ENCODE measurements at regions not wholly inside any gene's neighbourhood (a gene's known extent, or its start where the extent isn't known, plus 50 kb on each side); places are given as distances from the start of the nearest gene placed in this dataset.

DNA sequence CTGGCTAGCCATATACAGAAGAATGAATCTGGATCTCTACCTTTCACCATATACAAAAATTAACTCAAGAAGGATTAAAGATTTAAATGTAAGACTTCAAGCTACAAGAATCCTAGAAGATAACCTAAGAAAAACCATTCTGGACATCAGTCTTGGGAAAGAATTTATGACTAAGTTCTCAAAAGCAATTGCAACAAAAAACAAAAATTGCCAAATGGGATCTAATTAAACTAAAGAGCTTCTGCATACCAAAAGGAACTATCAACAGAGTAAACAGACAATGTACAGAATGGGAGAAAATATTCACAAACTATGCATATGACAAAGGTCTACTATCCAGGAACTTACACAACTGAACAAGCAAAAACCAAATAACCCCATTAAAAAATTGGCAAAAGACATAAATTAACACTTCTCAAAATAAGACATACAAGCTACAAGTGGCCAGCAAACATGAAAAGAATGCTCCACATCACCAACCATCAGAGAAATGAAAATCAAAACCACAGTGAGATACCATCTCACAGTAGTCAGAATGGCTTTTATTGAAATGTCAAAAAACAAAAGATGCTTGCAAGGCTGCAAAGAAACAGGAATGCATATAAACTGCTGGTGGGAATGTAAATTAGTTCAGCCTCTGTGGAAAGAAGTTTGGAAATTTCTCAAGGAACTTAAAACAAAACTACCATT is 66.8 kb upstream of the RSPO3 start:
- dilution Hi-C loops (cut with HindIII; ENCODE audit: low sequenced_read_pairs, unreplicated experiment) (no loop called here), in situ Hi-C loops (cut with MboI; ENCODE audit: low sequenced_read_pairs) (no loop called here), intact Hi-C loops (cut with micrococcal nuclease) (no loop called here)
- Histone ChIP-seq H2BK5ac (ENCODE audit: low read depth, low read length, poor library complexity, severe bottlenecking) (no peak overlapping the region), H4K91ac (ENCODE audit: insufficient read depth, low read depth, low read length) (no peak overlapping the region), H4K5ac (ENCODE audit: low read depth, low read length) (no peak overlapping the region), H2AK5ac (ENCODE audit: low read depth, low read length) (no peak overlapping the region), H3K4me3 (ENCODE audit: insufficient read depth, low read depth, low read length) (no peak overlapping the region), H3K9me3 (ENCODE audit: control insufficient read depth, insufficient read depth, low read length) (no peaks in the 10 kb centered on the region), H3K9ac (ENCODE audit: low read depth, low read length) (no peak overlapping the region), H3K18ac (ENCODE audit: low read depth, low read length) (no peak overlapping the region), H3K27me3 (ENCODE audit: control insufficient read depth, insufficient read depth, low read length) (no peaks in the 10 kb centered on the region), H3K4me1 (ENCODE audit: control insufficient read depth, insufficient read depth, low read length) (0 out of 2 replicates have a peak, but pooled peaks cover 1% of the 10 kb centered on the region), H3K79me1 (ENCODE audit: low read depth in 1 of 2, low read length in 2 of 2) (no peaks in the 10 kb centered on the region), H3K4me2 (ENCODE audit: low read depth, low read length) (no peak overlapping the region), H2AK9ac (replicated peaks; ENCODE audit: low read depth, low read length, poor library complexity) (no peak overlapping the region), H4K8ac (ENCODE audit: low read depth in 2 of 2, low read length in 2 of 2) (no peak overlapping the region), H2AFZ (replicated peaks; ENCODE audit: low read length, poor library complexity) (no peak overlapping the region), H3K23ac (ENCODE audit: low read depth, low read length) (no peak overlapping the region), H3K9me1 (ENCODE audit: insufficient read depth, low read length) (no peaks in the 10 kb centered on the region), H2BK15ac (ENCODE audit: low read depth, low read length) (no peak overlapping the region), H2BK20ac (ENCODE audit: low read depth, low read length) (no peak overlapping the region), H3K14ac (replicated peaks; ENCODE audit: low read depth, low read length) (no peak overlapping the region), H2BK120ac (ENCODE audit: low read depth, low read length) (no peak overlapping the region), H4K20me1 (ENCODE audit: insufficient read depth, low read length) (no peaks in the 10 kb centered on the region), H3K36me3 (ENCODE audit: control insufficient read depth, insufficient read depth, low read length) (no peaks in the 10 kb centered on the region), H3K27ac (ENCODE audit: insufficient read depth, low read length) (no peak overlapping the region), H3K56ac (ENCODE audit: extremely low read depth, insufficient read depth, low read length) (no peak overlapping the region), H3K4ac (ENCODE audit: low read depth, low read length) (no peak overlapping the region)
- CTCF ChIA-PET: interaction anchor here (1.1 kb wide), 1 partner anchor 69 kb away, joined by 3 read pairs; no protein-coding TSS in a partner anchor
- DNase-seq (peak; percentile 43), ATAC-seq (ENCODE audit: low read depth) (peak; percentile 59)
- no TSS peak for BruUV-seq (replicated peaks)
- POLR2A ChIA-PET (ENCODE audit: unreplicated experiment): no interaction called here
- no peak for TF ChIP-seq NFE2L2 (IDR thresholded peaks at IDR 0.05; ENCODE audit: low read depth, low read length)
- TF ChIP-seq, protein P1, sequence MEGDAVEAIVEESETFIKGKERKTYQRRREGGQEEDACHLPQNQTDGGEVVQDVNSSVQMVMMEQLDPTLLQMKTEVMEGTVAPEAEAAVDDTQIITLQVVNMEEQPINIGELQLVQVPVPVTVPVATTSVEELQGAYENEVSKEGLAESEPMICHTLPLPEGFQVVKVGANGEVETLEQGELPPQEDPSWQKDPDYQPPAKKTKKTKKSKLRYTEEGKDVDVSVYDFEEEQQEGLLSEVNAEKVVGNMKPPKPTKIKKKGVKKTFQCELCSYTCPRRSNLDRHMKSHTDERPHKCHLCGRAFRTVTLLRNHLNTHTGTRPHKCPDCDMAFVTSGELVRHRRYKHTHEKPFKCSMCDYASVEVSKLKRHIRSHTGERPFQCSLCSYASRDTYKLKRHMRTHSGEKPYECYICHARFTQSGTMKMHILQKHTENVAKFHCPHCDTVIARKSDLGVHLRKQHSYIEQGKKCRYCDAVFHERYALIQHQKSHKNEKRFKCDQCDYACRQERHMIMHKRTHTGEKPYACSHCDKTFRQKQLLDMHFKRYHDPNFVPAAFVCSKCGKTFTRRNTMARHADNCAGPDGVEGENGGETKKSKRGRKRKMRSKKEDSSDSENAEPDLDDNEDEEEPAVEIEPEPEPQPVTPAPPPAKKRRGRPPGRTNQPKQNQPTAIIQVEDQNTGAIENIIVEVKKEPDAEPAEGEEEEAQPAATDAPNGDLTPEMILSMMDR (conservative IDR thresholded peaks at IDR 0.05; ENCODE audit: low read depth, low read length): no peak
- TF ChIP-seq SMC3 (IDR thresholded peaks at IDR 0.05; ENCODE audit: low read depth, low read length): no peak
- TF ChIP-seq RAD21 (IDR thresholded peaks at IDR 0.05; ENCODE audit: low read length): no peak
